GM18498 (cell line): ENCODE measurements at regions not wholly inside any gene's neighbourhood (a gene's known extent, or its start where the extent isn't known, plus 50 kb on each side); places are given as distances from the start of the nearest gene placed in this dataset.

Experiments
- ATAC-seq: cut with Tn5 transposase; IDR thresholded peaks from one replicate; pipeline ENCODE4 v1.9.1; 2021; ENCODE audit warnings: mild to moderate bottlenecking, moderate library complexity; ENCODE audit not compliant: unreplicated experiment

DNA sequence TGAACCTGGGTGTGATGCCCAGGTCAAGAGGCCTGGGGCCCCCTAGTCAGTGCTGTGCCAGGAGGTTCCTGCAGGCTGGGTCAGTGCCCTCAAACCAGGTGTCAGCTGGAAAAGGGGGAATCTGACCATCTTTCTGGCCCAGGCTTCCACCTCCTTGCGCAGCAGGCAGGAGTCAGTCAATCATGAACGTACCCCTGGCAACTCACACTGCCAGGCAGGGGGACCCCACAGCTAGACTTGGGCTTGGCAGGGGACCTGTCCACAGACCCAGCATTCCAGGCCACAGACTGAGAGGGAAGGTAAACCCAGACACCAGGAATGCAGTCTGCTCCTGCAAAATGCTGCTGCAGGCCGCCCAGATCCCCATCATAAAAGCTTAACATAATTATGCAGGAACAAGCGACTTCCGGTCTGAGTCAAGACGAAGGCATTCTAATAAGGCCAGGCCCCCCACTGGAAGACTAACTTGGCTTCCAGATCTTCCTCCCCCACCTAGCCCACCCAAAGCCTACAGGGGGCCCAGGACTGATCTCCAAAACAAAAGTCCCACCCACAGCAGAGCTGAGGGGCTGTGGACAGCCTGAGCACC, 156.3 kb downstream of the BCOR start:
- ATAC-seq, result no peak

- no peak for ATAC-seq
These were observed 153.3 kb downstream of the BCOR start for GRCh38 chrX:39944416-39944815.

- ATAC-seq, result no peak
These were observed 152.0 kb downstream of the BCOR start for GRCh38 chrX:39945709-39946108.

DNA sequence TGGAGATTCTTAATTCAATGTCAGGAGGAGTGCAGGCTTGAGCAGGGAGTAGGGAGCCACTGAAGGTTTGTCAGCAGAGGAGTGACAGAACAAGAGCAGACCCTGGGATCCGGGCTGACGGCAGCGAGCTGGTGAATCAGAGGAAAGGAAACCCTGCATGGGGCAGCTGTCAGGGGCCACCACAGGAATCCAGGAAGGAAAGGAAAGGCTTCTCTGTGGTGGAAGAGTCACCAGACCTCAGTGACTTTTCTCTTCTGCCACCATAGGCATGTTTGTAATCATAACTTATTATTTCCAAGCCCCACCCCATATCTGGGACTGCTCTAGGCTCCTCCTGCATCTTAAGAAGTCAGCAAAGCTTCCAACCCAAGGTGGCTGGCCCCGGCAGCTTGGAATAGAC, 150.9 kb downstream of the BCOR start:
- no peak for ATAC-seq

GRCh38 chrX:39948582-39948981, 149.2 kb downstream of the BCOR start:
- no peak for ATAC-seq

GRCh38 chrX:39950018-39950688, 147.6 kb downstream of the BCOR start:
- no peak for ATAC-seq

DNA sequence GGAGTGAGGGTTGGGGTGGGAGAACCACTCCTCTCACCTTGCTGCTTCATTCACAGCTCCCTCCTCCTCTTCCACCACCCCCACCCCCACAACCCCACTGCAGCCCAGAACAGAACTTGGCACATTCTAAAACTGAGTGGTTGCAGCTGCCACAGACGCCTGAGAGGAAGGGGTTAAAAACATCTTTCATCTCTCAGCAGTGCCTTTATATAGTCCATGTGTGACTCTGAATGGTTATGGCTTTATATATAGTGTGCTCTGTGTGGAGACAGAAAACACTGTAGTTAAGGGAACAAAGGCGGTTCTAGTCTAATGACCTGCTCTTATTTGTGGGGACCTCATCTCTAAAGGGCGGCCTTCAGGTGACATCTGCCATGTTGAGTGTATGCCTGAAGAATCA, 144.8 kb downstream of the BCOR start:
- ATAC-seq, result no peak

DNA sequence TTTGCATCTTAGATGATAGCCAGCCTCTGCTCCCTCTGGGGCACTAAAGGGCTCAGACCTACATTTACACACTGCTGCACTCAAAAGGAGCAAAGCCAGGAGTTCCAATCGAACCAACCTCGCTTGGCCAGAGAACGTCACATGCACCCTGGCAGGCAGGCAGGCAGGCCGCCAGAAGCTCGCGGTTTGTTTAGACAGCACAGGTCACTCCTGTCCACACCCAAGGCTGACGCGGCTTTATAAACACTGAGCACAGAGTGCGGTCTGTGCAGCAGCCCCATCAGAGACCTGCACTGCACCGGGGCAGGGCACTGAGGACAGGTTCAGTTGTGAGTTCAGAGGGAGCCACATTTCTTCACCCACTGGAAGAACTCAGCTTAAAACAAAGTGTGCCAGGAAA, 143.9 kb downstream of the BCOR start:
- ATAC-seq, result no peak

- ATAC-seq, result no peak
These were observed 142.9 kb downstream of the BCOR start for GRCh38 chrX:39954851-39955250.

DNA sequence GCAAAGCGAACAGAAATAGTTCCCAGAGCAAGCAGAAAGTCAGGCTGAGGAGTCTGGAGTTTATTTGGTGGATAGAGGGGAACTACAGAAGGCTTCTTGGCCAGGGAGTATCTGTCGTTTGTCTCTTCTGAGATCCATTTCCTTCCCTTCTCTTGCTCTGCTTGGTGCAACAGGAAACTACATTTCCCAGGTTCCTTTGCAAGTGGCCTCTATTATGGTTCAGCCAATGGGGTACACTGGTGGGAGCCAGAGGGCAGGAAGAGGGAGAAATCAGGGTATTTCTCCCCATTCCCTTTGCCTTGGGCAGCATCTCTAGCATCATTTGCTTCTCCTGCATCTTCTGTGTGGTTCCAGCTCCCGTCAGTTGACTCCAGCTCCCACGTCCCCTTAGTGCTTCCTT, 142.1 kb downstream of the BCOR start:
- ATAC-seq, result no peak

- ATAC-seq, result no peak
These were observed 140.9 kb downstream of the BCOR start for GRCh38 chrX:39956803-39957394.

GRCh38 chrX:39957816-39958566, 139.8 kb downstream of the BCOR start:
- ATAC-seq, result no peak

DNA sequence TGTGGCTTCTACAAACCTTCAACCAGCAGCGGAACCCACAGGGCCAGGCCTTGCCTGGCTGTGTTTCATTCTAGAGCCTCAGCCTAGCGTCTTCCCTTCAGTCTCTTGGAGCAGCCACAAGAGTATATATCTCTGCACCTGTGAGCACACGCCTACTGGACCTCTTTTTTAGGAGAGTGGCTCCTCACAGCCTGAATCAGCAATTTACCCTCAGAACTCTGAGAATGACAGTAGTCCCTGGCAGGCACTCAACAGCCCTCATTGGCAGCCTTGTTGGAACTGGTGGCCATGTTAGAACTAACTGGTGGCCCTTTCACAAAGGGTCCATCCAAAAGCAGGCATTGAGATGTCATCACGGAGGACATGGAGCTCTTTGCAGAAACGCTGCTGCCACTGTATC, 138.9 kb downstream of the BCOR start:
- ATAC-seq, result no peak

DNA sequence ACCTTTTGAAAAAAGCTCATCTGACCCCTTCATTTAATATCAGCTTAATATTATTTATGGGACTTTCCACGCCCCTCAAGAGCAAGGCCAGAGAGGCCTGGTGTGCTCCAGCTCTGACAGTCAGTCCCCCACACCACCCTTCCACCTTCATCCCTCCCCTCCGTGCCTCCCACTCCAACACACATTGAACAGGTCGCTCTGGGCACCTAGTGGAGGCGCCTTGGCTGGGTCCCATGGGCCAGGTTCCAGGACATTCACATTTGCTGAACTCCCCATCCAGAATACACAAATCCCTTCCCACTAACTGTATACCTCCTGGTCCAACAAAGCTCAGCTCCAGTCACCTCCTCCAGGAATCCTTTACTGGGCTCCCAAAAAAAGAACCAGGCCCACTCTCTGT, 137.5 kb downstream of the BCOR start:
- ATAC-seq, result no peak

DNA sequence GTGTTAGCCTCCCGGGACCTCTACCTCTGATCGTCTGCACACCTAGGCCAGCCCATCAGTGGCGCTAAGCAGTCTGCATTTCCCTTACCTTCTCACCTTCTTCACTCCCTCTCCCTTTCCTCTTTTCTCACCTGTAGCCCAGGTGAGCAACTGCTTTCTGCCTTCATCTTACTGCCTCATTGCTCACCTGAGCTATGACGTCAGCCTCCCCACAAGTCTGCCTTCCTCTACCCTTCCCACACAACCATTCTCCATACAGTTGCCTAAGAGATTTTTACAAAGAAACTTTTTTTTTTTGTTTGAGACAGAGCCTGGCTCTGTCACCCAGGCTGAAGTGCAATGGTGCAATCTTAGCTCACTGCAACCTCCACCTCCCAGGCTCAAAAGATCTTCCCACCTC, 136.3 kb downstream of the BCOR start:
- no peak for ATAC-seq

GRCh38 chrX:39965051-39965573, 132.6 kb downstream of the BCOR start:
- no peak for ATAC-seq

DNA sequence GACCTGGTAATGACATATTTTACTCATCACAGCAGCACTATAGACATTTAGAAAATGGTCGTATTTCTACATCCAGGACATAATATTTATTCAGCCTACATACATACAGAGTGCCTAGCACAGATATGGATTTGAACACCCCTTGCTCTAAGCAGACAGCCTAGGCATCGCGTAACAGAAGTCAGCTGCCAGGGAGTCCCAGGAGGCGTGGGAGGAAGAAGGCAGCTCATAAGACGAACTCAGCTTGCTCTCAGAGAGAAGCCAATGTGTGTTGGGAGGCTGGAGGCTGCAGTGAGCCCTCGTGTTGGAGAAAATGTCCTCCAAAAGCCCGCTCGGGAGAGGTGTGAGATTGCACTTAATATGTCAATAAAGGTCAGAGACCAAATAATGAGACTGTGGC, 131.6 kb downstream of the BCOR start:
- ATAC-seq, result no peak

DNA sequence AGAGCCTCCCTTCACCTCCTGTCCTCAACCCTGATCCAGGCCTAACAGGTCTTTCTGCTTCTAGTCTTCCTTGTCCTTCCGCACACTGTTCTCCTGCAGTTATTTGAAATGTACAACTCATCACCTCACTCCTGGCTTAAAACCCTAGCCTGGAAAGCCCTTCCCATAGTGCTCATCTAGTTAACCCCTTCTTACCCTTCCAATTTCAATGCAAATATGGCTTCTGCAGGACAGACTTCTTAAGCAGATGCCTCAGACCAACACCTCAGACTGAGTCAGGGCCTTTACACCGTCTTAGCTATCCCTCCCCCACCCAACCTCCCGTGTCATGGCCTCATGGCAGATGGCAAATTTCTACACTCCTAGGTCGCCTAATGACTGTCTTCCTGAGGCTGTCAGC, 130.4 kb downstream of the BCOR start:
- no peak for ATAC-seq

DNA sequence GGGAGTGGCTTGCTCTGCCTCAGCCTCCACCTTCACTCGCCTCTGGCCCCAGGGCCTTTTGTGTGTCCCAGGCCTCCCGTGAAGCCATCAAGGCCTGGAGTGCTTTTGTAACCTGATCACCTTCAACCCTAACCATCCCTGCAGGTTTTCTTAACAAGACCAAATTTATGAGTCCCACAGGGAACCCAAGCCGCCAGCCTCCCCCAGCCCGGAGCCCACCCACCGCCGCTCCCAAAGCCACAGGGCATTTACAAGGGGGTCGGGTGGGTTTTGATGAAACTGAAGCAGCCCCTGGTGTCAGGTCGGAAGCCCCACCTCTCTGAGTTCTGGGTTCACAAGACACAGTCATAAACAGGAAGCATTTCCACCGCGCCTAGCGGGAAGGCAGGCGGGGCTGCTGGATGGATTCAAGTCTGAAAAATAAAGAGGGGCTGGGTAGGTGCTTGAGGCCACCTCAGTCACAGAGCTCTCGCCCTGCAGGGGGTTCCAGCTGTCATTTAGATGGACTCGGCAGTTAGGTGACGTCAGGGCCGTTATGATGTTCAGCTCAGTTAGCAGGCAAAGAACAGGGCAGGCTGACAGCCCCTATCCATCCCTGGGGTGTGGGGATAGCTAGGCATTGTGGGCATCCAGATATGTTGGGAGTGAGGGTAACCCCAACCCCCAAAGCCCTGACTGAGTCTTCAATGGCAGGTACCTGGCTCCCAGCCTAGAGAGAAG, 128.5 kb downstream of the BCOR start:
- ATAC-seq, result no peak

DNA sequence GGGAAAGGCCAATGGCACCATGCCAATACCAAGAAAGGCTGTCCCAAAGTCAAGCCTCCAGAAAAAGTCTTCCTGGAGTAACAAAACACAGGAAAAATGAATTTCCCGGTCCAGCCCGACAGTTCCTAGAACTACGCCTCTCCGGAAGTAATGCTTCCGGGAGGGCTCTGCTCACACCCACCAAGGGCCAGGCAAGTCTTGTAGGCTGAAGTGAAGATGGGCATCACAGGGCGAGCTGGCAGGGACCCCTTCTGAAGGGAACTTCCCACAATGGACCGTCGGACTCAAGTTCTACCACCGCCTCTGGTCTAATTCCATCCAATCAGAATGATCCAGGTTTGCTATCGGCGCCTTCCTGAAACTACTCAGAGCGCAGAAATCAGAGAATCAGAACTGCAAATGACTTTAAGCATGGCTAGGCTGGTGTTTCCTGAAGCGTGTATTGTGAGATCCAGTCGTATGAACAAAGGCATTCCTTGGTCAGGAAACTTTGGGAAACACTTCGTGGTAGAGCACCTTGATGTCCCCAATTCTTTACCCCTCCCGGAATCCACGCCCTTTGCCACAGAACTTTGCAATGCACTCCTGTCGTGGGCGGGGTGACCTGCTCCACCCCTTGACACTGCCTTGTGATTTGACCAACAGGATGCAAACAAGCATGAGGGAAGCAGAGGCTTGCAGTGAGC, 127.8 kb downstream of the BCOR start:
- ATAC-seq, result no peak
